22Rv1 (cell line): ENCODE measurements at regions not wholly inside any gene's neighbourhood (a gene's known extent, or its start where the extent isn't known, plus 50 kb on each side); places are given as distances from the start of the nearest gene placed in this dataset.

Experiments used
- H3K27ac ChIP-seq: fragments of 450-650 bp; 2 replicates; pipeline ENCODE4 v1.5.1; 2017
- CTCF ChIP-seq: fragments of 450-650 bp; IDR thresholded peaks from 2 replicates; pipeline ENCODE4 v1.5.1; 2017; ENCODE audit warnings: mild to moderate bottlenecking
- ZFX ChIP-seq: fragments of 450-650 bp; IDR thresholded peaks from 2 replicates; pipeline ENCODE4 v1.6.1; 2017; ENCODE audit warnings: antibody characterized with exemption, borderline replicate concordance

DNA sequence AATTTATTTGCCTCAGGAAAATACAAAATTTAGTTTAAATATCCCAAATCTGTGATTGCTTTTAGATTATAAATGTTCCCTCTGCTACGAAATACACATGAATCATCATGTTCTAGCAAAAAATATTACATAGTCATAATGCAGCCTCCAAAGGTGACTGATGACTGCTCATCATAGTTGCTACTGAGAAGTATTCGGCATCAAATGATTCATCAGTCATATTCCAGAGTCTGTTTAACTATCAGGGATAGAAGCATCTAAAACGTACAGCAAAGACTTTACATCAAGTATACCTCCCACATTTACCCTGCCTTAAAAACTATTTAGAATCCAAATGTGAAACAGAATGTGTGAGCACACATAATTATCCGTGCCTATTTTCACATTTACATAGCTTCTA, 626.0 kb downstream of the CDH26 start:
- H3K27ac ChIP-seq = no peak overlapping the region
- TF ChIP-seq ZFX (no peak), CTCF (no peak)

DNA sequence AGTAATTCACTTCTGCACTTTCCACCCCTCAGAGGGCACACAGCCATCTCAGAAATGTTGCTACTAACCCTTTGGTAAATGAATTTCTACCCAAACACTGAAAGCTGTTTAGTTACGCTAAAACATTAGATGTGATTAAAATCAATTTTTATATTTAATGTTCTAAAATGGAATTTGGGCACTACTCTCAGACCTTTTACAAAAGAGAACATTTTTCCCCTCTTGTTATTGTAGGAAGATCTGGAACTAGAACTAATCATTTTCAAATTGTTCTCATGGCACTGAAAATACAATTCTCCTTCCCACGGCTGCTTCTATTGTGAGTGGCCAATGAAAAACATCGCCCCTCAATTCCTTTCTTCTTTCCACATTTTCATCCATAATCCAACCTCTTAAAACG, 627.4 kb downstream of the CDH26 start:
- TF ChIP-seq ZFX (no peak), CTCF (no peak)
- H3K27ac ChIP-seq = no peak overlapping the region

GRCh38 chr20:60586269-60587050, 628.2 kb downstream of the CDH26 start:
- no peak for TF ChIP-seq ZFX
- no peak for TF ChIP-seq CTCF
- H3K27ac ChIP-seq = no peak overlapping the region

GRCh38 chr20:60587986-60588385, 629.8 kb downstream of the CDH26 start:
- no peak overlapping the region for H3K27ac ChIP-seq
- TF ChIP-seq CTCF = no peak
- TF ChIP-seq ZFX = no peak

DNA sequence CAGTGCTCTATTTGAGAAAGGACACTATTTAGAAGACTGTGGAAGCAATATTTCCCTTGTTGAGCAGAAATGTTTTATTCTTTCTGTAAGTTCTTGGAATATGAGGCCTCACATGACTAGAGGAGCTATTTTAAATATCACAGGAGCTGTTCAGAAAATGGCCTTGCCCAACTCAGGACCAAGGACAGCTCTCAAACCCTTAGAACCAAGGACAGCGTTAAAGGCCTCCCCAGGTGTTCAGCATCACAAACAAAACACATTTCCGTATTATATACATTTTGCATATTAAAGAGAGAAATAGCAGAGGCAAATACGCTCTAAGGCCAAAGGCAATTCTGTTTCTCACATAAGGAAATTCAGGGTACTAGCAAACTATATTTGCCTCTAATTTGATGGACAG, 631.4 kb downstream of the CDH26 start:
- no peak overlapping the region for H3K27ac ChIP-seq
- no peak for TF ChIP-seq CTCF
- TF ChIP-seq ZFX = no peak

DNA sequence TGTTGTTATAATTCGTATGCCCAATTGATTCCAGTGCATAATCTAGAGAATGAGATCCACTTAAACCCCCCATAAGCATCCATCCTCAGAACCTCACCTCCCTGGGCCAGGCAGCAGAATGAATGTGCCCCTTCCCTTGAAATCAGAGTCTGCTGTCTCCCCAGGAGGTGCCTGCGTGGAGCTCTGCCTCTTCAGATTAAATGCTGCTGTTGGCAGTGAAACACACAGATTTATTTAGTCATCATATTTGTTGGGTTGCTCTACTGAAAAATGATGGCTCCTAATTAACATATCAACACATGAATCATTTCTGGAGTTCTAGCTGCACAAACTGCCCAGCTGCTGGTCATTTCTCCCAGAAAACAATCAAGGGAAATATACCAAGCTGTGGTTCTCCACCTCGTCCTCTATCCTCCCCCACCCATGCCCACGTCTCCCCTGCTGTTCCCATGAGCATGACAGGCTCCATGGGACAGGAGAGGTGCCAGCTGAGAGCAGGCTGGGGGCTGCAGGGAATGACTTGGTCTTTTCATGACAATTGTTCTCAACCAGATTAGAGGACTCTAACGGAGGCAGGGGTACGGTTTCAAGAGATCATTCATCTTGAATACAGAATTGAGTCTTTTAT, 633.1 kb downstream of the CDH26 start:
- no peak for TF ChIP-seq ZFX
- no peak for TF ChIP-seq CTCF
- H3K27ac ChIP-seq = no peak overlapping the region

DNA sequence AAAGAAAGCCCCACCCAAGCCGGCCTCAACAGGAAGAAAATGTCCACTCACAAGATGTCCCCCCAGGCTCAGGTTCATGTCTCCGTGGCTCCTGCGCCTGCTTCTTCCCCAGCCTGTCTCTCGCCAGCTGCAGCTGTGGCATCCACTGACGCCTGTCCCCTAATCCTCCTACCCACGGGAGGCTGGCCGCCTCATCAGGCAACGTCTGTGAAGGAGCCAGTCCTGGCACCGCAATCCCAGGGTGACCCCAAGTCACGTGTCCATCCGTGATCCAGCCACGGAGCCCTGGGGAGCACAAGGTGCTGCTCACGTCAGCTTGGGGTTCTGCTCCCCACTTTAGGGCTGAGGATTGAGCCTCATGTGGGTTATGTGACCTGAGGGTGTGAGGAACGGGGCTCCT, 640.3 kb downstream of the CDH26 start:
- no peak overlapping the region for H3K27ac ChIP-seq
- TF ChIP-seq CTCF (no peak), ZFX (no peak)
